ENCODE measurements at regions not wholly inside any gene's neighbourhood (a gene's known extent, or its start where the extent isn't known, plus 50 kb on each side); places are given as distances from the start of the nearest gene placed in this dataset.

DNA sequence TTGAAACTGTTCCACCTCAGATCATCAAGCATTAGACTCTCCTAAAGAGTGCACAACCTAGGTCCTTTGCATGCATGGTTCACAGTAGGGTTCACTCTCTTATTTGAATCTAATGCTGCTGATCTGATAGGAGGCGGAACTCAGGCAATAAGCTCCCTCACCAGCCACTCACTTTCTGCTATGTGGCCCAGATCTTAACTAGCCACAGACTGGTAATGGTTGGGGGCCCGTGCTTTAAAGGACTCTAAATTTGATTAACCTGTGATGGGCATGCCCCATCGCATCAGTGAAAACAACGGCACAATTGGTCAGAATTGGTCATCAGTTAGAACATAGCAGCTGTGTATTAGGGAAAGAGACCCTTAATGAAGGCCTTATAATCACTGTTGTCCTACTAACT, 753.7 kb upstream of the SORCS1 start:
- H2AFZ ChIP-seq (ENCODE audit: low read length) = no peak overlapping the region
- H4K20me1 ChIP-seq (ENCODE audit: insufficient read depth, low read length) = no peaks in the 10 kb centered on the region
- DNase-seq (ENCODE audit: low spot score) = no peak
- H3K9me2 ChIP-seq (ENCODE audit: insufficient read depth, low read length) = no peaks in the 10 kb centered on the region
- no peaks in the 10 kb centered on the region for H3K4me1 ChIP-seq (ENCODE audit: insufficient read depth, low read length, poor library complexity, severe bottlenecking)
- H3K27ac ChIP-seq (ENCODE audit: low read depth, low read length, poor library complexity, severe bottlenecking) = no peak overlapping the region
- POLR2A ChIA-PET = interaction anchor here (0.6 kb wide), 1 partner anchor 303 kb away, joined by 3 read pairs; no protein-coding TSS in a partner anchor
- no peak overlapping the region for H3K4me2 ChIP-seq (ENCODE audit: low read length)
- TF ChIP-seq, protein P1, sequence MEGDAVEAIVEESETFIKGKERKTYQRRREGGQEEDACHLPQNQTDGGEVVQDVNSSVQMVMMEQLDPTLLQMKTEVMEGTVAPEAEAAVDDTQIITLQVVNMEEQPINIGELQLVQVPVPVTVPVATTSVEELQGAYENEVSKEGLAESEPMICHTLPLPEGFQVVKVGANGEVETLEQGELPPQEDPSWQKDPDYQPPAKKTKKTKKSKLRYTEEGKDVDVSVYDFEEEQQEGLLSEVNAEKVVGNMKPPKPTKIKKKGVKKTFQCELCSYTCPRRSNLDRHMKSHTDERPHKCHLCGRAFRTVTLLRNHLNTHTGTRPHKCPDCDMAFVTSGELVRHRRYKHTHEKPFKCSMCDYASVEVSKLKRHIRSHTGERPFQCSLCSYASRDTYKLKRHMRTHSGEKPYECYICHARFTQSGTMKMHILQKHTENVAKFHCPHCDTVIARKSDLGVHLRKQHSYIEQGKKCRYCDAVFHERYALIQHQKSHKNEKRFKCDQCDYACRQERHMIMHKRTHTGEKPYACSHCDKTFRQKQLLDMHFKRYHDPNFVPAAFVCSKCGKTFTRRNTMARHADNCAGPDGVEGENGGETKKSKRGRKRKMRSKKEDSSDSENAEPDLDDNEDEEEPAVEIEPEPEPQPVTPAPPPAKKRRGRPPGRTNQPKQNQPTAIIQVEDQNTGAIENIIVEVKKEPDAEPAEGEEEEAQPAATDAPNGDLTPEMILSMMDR (conservative IDR thresholded peaks at IDR 0.05; ENCODE audit: low read length) = no peak
- no peak for TF ChIP-seq EZH2phosphoT487 (IDR thresholded peaks at IDR 0.05; ENCODE audit: borderline replicate concordance, low read depth, low read length)
- no peaks in the 10 kb centered on the region for H3K36me3 ChIP-seq (ENCODE audit: insufficient read depth, low read length)
- H3K4me3 ChIP-seq (ENCODE audit: low read depth, low read length, poor library complexity, severe bottlenecking) = no peak overlapping the region
- H3K79me2 ChIP-seq (ENCODE audit: insufficient read depth, low read depth, low read length) = no peaks in the 10 kb centered on the region
- CTCF ChIA-PET (ENCODE audit: unreplicated experiment) = no interaction called here
- no TSS peak for BruUV-seq (replicated peaks)
- H3K9me3 ChIP-seq (ENCODE audit: low read length) = no peaks in the 10 kb centered on the region
- intact Hi-C loops (cut with micrococcal nuclease; ENCODE audit: unreplicated experiment) = no loop called here

DNA sequence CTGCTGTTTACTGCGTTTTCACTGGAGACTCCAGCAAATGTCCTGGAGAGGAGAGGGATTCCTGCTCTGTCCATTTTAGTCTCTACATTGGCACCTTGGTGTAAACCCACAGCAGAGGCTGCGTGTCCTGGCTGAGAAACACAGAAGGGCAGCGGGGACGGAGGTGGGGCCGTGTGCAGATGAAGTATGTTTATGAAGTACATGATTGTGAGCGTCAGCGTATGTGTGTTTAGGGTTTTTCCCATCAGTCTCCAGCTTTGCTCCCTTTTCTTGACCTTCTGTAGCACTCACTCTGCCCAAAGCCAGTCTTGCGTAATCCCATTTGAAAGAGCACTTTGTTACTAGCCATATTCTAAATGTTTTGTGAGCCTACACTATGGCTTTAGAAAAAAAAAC, 750.7 kb upstream of the SORCS1 start:
- H2AFZ ChIP-seq (ENCODE audit: low read length) = no peak overlapping the region
- H3K4me2 ChIP-seq (ENCODE audit: low read length) = no peak overlapping the region
- no peak for DNase-seq (ENCODE audit: low spot score)
- intact Hi-C loops (cut with micrococcal nuclease; ENCODE audit: unreplicated experiment) = no loop called here
- no peaks in the 10 kb centered on the region for H3K36me3 ChIP-seq (ENCODE audit: insufficient read depth, low read length)
- no peak overlapping the region for H3K27ac ChIP-seq (ENCODE audit: low read depth, low read length, poor library complexity, severe bottlenecking)
- H3K79me2 ChIP-seq (ENCODE audit: insufficient read depth, low read depth, low read length) = no peaks in the 10 kb centered on the region
- no peak for TF ChIP-seq EZH2phosphoT487 (IDR thresholded peaks at IDR 0.05; ENCODE audit: borderline replicate concordance, low read depth, low read length)
- TF ChIP-seq, protein P1 (conservative IDR thresholded peaks at IDR 0.05; ENCODE audit: low read length) = no peak
- H3K4me1 ChIP-seq (ENCODE audit: insufficient read depth, low read length, poor library complexity, severe bottlenecking) = no peaks in the 10 kb centered on the region
- no peaks in the 10 kb centered on the region for H3K9me2 ChIP-seq (ENCODE audit: insufficient read depth, low read length)
- H3K9me3 ChIP-seq (ENCODE audit: low read length) = no peaks in the 10 kb centered on the region
- BruUV-seq (replicated peaks) = no TSS peak
- POLR2A ChIA-PET = no interaction called here
- no peak overlapping the region for H3K4me3 ChIP-seq (ENCODE audit: low read depth, low read length, poor library complexity, severe bottlenecking)
- no peaks in the 10 kb centered on the region for H4K20me1 ChIP-seq (ENCODE audit: insufficient read depth, low read length)
- CTCF ChIA-PET (ENCODE audit: unreplicated experiment) = no interaction called here

DNA sequence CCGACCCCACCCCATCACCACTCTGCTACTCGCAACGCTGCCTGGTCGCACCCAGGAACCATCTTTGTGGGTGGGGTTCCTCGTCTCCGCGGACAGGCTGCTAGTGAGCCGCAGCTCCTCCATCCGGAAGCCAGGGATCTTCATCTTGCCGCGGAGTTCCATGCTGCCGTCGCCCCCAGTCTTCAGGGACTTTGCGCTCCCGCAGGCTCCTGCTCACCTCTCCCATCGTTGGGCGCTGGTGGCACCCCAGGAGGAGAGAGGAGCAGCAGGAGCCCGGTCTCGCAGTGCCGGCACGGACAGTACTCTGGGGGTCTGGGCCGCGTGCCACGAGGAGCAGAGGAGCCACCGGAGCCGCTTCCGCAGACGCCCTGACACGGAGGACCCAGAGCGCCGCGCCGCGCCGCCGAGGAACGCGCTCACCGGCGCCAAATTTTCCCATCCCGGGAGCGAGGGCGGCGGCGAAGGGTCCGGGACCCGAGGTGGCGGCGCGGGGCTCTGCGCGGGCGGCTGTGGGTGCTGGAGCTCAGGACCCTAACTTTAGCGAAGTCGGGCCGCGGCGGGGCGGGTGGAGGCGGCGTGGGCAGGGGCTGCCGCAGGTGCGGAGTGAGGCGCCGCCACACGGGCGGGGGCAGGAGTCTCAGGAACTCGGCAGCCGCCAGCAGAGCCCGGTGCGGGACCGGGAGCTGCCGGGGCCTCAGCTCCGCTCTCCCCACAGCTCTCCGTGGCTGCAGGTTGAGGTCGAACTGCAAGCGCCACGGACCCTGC, 750.1 kb upstream of the SORCS1 start:
- Histone ChIP-seq H3K27ac (ENCODE audit: low read depth, low read length, poor library complexity, severe bottlenecking) (no peak overlapping the region), H3K4me2 (ENCODE audit: low read length) (no peak overlapping the region), H3K4me1 (ENCODE audit: insufficient read depth, low read length, poor library complexity, severe bottlenecking) (no peaks in the 10 kb centered on the region), H3K9me3 (ENCODE audit: low read length) (no peaks in the 10 kb centered on the region), H2AFZ (ENCODE audit: low read length) (no peak overlapping the region), H3K36me3 (ENCODE audit: insufficient read depth, low read length) (no peaks in the 10 kb centered on the region), H3K4me3 (ENCODE audit: low read depth, low read length, poor library complexity, severe bottlenecking) (no peak overlapping the region), H3K79me2 (ENCODE audit: insufficient read depth, low read depth, low read length) (no peaks in the 10 kb centered on the region), H3K9me2 (ENCODE audit: insufficient read depth, low read length) (no peaks in the 10 kb centered on the region), H4K20me1 (ENCODE audit: insufficient read depth, low read length) (no peaks in the 10 kb centered on the region)
- intact Hi-C loops (cut with micrococcal nuclease; ENCODE audit: unreplicated experiment) = no loop called here
- CTCF ChIA-PET (ENCODE audit: unreplicated experiment) = no interaction called here
- POLR2A ChIA-PET = no interaction called here
- BruUV-seq (replicated peaks) = no TSS peak
- no peak for TF ChIP-seq EZH2phosphoT487 (IDR thresholded peaks at IDR 0.05; ENCODE audit: borderline replicate concordance, low read depth, low read length)
- TF ChIP-seq, protein P1 (conservative IDR thresholded peaks at IDR 0.05; ENCODE audit: low read length) = no peak
- DNase-seq (ENCODE audit: low spot score) = no peak

All from OCI-LY7 (cell line).